Nucleus accumbens (tissue), 56 donors: ENCODE measurements at regions not wholly inside any gene's neighbourhood (a gene's known extent, or its start where the extent isn't known, plus 50 kb on each side); places are given as distances from the start of the nearest gene placed in this dataset.

Source experiments
- DNase-seq, 56 donors: peaks; one replicate each; lab custom pipeline; 2025; lab: John Stamatoyannopoulos, UW

- no peak for DNase-seq
These were observed 346.6 kb downstream of the TBC1D4 start for GRCh38 chr13:75135325-75135825.

GRCh38 chr13:75132701-75133695 lies 349.0 kb downstream of the TBC1D4 start:
- DNase-seq: no peak

DNA sequence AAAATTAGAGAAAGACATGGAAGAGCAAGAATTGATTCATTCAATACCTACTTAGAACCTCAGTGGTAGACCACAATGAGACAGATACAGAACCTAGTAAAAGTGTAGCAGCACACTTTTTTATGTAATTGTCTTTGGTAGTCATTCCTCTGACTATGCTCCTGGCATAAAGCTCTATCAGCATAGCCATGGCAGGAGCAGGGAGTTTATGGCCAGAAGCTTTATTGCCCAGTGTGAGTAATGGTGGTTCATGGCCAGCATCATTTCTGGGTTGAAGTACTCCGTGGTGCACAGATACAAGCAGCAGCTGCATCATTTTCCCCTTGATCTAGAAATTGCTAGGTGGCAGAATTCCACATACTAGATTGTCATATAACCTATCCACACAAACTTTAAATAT lies 352.6 kb downstream of the TBC1D4 start:
- DNase-seq: no peak

- DNase-seq: no peak
These were observed 357.6 kb downstream of the TBC1D4 start for GRCh38 chr13:75124415-75124814.

DNA sequence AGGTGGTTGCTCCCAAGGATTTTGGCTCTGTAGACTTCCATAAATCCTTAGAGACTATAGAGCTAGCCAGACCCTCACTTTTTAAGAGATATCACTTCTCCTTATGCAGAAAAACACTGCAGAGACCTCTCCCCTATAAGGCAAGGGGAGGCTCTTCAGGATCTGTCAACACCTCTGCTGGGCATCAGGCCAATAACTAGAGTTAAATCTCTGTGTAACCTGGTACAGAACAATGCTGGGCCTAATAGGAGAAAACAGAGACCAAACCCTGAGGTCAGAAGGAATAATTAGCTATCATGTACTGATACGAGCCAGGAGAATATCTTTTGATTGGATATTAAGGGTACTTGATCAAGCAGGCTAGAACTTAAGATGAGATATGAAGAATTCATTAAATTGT lies 358.5 kb downstream of the TBC1D4 start:
- no peak for DNase-seq

DNA sequence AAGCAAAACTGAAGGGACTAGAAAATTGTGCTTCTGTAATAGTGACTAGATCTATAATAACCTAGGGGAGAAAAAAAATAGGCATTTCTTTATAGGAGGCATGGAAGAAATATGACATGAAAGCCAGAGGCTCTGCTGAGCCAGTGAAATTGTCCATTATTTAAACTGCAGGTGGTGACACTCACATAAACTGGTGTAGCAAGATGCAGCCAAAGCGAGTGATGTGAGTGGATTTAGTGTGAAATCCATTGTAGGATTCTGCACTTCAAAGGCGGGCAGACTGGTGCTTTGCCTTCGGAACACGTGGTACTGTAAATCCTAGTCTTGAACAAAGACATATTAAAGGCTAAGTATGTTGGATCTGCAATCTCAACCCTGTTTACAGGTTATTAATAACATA lies 361.9 kb downstream of the TBC1D4 start:
- DNase-seq: no peak

DNA sequence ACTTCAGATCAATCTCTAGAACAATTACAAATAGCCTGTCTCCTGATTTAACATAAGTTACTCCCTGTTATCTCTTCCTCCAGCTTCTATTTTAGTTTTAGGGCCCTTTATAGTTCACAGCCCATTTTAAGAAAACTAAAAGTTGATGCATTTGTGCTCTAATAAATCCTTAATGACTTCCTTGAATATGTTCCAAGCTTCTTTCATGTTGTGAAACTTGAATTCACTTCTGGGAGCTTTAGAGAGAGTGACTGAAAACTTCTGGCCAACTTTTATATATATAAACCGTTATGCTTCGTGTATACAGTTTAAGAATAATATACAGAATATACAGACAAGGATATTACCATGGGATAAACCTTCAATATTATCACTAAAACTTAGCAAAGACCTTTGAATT lies 366.8 kb downstream of the TBC1D4 start:
- no peak for DNase-seq

DNA sequence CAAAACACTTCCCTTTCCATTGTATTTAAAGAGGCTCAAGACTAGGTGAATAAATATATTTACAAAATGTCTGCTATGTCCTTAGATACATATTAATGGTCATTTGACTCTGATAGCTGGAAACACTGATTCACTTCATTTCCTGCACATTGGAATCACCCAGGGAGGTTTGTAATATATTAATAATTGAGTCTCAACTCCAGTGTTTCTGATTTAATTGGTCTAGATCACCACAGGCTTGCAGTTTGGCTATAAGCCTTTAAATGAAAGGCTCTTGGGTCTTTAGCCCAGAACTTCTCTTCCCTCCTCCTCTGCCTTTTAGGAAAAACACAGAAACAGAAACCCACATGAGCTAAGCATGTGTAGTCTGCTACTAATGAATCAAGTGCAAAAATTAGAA lies 378.0 kb downstream of the TBC1D4 start:
- DNase-seq: no peak

DNA sequence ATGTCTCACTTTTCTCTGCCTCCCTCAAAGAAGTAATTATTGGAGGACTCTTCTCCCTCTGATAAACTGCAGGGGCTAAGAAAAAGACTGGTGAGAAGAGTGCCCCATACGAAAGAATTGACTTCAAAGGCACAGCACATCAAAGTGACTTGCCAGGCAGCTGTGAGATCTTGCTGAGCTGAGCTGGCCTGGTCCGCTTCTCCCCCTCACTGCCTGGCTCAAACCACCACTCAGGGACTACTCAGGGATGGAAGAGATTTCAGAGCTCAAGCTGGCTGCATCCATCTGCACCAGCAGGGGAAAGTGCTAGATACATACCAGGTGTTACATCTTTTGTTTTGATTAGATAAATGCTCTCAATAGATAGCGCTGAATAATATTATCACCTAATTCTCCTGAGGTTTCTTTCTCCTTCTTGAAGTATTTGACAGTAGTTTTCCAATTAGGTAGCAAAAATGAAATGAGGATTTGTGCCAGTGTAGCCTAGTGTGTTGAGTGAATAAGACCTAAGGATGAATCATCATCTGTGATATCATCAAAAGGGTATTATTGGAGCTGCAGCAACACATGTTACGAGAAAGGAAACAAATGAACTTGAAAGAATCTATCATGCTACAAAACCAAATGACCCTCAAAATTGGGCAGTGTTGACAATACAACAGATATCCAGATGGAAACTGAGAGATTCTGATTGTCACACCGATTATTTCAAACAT lies 379.8 kb downstream of the TBC1D4 start:
- DNase-seq: no peak

DNA sequence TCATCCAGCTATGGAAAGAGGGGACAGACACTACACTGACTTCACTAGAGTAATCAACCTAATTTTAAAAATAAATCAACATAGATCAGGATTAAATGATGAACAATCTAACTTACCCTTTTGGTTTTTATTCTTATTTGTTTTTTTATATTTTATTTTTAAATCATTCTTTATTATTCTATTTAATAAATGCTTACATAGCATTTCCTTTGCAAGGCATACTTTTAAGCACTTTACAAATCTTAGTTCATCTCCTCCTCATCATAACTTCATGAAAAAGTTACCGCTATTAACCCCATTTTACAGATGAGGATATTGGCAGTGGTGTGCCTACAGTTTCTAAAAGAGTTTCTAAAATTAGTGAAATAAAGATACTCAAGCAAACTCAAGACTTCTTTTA lies 380.6 kb downstream of the TBC1D4 start:
- DNase-seq: no peak

GRCh38 chr13:75092143-75092542 lies 389.8 kb downstream of the TBC1D4 start:
- no peak for DNase-seq

GRCh38 chr13:75091718-75092117 lies 390.3 kb downstream of the TBC1D4 start:
- no peak for DNase-seq

- no peak for DNase-seq
These were observed 390.9 kb downstream of the TBC1D4 start for GRCh38 chr13:75090872-75091615.

GRCh38 chr13:75088915-75089314 lies 393.1 kb downstream of the TBC1D4 start:
- no peak for DNase-seq

GRCh38 chr13:75079226-75079625 lies 402.7 kb downstream of the TBC1D4 start:
- no peak for DNase-seq

DNA sequence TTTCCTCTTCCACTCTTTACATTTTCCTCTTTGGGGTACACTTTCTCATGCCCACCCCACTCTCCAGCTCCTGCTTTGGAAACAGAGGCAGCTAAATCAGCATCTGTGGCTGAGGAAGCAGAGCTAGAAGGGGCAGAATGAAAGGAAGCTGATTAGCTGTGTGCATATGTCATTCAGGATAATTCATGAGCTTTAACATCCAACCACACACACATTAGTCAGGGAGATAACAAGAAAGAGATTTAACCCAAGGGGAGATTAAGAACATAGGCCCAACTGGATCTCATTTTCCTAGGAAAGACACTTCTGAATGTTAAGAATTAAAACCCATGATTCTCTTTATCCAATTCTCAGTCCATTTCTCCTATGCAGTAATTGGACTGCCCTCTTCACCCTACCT lies 405.5 kb downstream of the TBC1D4 start:
- no peak for DNase-seq

GRCh38 chr13:75073786-75074185 lies 408.2 kb downstream of the TBC1D4 start:
- no peak for DNase-seq

DNA sequence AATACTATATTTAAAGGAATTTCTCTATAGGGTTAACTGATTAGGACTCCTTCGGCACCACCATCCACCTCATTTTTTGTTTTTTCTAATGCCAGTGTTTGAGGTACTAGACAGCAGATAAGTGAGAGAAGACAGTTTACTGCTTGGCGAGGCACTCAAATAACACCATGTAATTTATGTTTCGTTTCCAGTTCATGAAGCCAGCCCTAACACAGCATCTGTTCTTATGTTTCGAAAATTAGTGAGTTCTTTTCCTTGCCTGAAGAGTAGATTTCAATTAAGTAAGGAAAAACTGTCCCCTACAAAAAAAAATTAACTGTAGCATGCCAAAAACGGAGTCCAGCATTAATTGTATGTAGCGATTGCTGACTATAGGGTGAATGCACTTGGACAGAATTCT lies 409.1 kb downstream of the TBC1D4 start:
- no peak for DNase-seq

GRCh38 chr13:75072368-75072767 lies 409.6 kb downstream of the TBC1D4 start:
- no peak for DNase-seq

GRCh38 chr13:75071796-75072195 lies 410.2 kb downstream of the TBC1D4 start:
- no peak for DNase-seq

DNA sequence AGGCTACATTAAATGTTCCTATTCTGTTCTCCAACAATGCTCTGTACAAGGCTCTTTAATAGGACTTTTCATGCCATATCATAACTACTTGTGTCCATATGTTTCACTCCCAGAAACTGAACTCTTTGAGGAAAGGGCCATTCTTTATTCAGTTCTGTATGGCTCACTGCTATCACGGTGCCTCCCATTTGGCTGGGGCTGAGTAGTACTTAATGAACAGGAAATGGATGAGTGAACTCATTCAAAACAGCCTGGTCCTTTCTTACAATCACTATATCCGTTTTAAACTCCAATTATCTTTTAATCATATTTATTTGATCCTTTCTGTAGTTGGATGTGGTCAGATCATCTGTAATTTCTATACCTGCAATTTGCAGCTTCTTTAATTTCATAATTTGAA lies 410.6 kb downstream of the TBC1D4 start:
- no peak for DNase-seq
